Transverse colon (tissue), 4 donors: ENCODE measurements at regions not wholly inside any gene's neighbourhood (a gene's known extent, or its start where the extent isn't known, plus 50 kb on each side); places are given as distances from the start of the nearest gene placed in this dataset.

ENCODE experiments used
- CTCF ChIP-seq, 5 experiments: fragments of 200-600 bp in 3 of 5; fragments of 450-650 bp in 2 of 5; sonication (generic) in 3 of 5; IDR thresholded peaks; 1 replicate in 2 of 5; 2 replicates in 3 of 5; pipeline ENCODE4 v1.5.1; 2016 to 2017; ENCODE audit warnings: antibody characterized with exemption in 5 of 5, inconsistent platforms in 3 of 5, mild to moderate bottlenecking in 2 of 5, moderate library complexity in 1 of 5
- POLR2A ChIP-seq: fragments of 450-650 bp; IDR thresholded peaks from one replicate; pipeline ENCODE4 v1.6.1; 2016; ENCODE audit warnings: antibody characterized with exemption, mild to moderate bottlenecking, moderate library complexity
- POLR2AphosphoS5 ChIP-seq, 3 donors: sonication (generic); formaldehyde crosslinking; IDR thresholded peaks; one replicate each; pipeline ENCODE4 v1.6.1; 2016; ENCODE audit warnings: antibody characterized with exemption in 3 of 3

GRCh38 chr12:59298296-59298695, 297.5 kb upstream of the SLC16A7 start:
- TF ChIP-seq POLR2AphosphoS5 (IDR thresholded peaks at IDR 0.05), result no peak
- TF ChIP-seq POLR2A, result no peak
- no peak for TF ChIP-seq CTCF (IDR thresholded peaks at IDR 0.05)
